Upper lobe of right lung (tissue), 1 donor: ENCODE measurements at regions not wholly inside any gene's neighbourhood (a gene's known extent, or its start where the extent isn't known, plus 50 kb on each side); places are given as distances from the start of the nearest gene placed in this dataset.

Source experiments
- ATAC-seq: fragments of 200-7000 bp; cut with Tn5 transposase; one replicate; pipeline ENCODE4 v1.9.1; 2020; ENCODE audit warnings: mild to moderate bottlenecking, moderate library complexity
- DNase-seq: peaks from one replicate; pipeline ENCODE4 v3.0.0-alpha.2; 2020
- H3K27ac ChIP-seq: fragments of 200-600 bp; one replicate; pipeline ENCODE4 v1.8.0; 2022
- H3K27me3 ChIP-seq: fragments of 200-600 bp; one replicate; pipeline ENCODE4 v1.8.0; 2022; ENCODE audit warnings: mild to moderate bottlenecking
- H3K36me3 ChIP-seq: fragments of 200-600 bp; one replicate; pipeline ENCODE4 v1.8.0; 2022
- H3K4me1 ChIP-seq: fragments of 200-600 bp; one replicate; pipeline ENCODE4 v1.8.0; 2022
- H3K4me3 ChIP-seq: fragments of 200-600 bp; one replicate; pipeline ENCODE4 v1.8.0; 2022; ENCODE audit warnings: mild to moderate bottlenecking
- H3K9me3 ChIP-seq: fragments of 200-600 bp; one replicate; pipeline ENCODE4 v1.8.0; 2022
- CTCF ChIP-seq: fragments of 200-600 bp; IDR thresholded peaks from one replicate; pipeline ENCODE4 v1.8.0; 2022; ENCODE audit warnings: antibody characterized with exemption
- intact Hi-C: fragments of 100-400 bp; cut with DNase I; formaldehyde crosslinking; loops from one replicate; pipeline ENCODE4 v1.11.0; 2022
- donor health status: DM: no; HTN: yes; CAD: no; lungs with severe emphysema.

- intact Hi-C loops, result no loop called here
- ATAC-seq, result no peak
These were observed 246.5 kb downstream of the RPLP1 start for GRCh38 chr15:69699096-69699495.

GRCh38 chr15:69700380-69700779 lies 247.8 kb downstream of the RPLP1 start:
- intact Hi-C loops, result no loop called here
- no peak for DNase-seq
- H3K27me3 ChIP-seq, result no peaks in the 10 kb centered on the region
- ATAC-seq, result no peak
- H3K4me3 ChIP-seq, result no peak overlapping the region
- H3K9me3 ChIP-seq, result no peaks in the 10 kb centered on the region
- H3K36me3 ChIP-seq, result no peaks in the 10 kb centered on the region
- TF ChIP-seq CTCF, result no peak
- no peak overlapping the region for H3K27ac ChIP-seq
- no peaks in the 10 kb centered on the region for H3K4me1 ChIP-seq

More at GRCh38 chr15:69699096-69699495, 246.5 kb downstream of the RPLP1 start:
- Histone ChIP-seq H3K36me3 (no peaks in the 10 kb centered on the region), H3K9me3 (no peaks in the 10 kb centered on the region), H3K27me3 (no peaks in the 10 kb centered on the region), H3K4me3 (no peak overlapping the region), H3K4me1 (no peaks in the 10 kb centered on the region), H3K27ac (no peak overlapping the region)
- no peak for DNase-seq
- TF ChIP-seq CTCF, result no peak

- no peaks in the 10 kb centered on the region for H3K9me3 ChIP-seq
- H3K27me3 ChIP-seq, result no peaks in the 10 kb centered on the region
- no peak for ATAC-seq
- H3K36me3 ChIP-seq, result no peaks in the 10 kb centered on the region
- no peaks in the 10 kb centered on the region for H3K4me1 ChIP-seq
- no peak for TF ChIP-seq CTCF
- intact Hi-C loops, result no loop called here
- H3K4me3 ChIP-seq, result no peak overlapping the region
- no peak overlapping the region for H3K27ac ChIP-seq
- no peak for DNase-seq
These were observed 248.6 kb downstream of the RPLP1 start for GRCh38 chr15:69701198-69701597.

GRCh38 chr15:69703532-69704187 lies 251.0 kb downstream of the RPLP1 start:
- no peaks in the 10 kb centered on the region for H3K9me3 ChIP-seq
- H3K27me3 ChIP-seq, result no peaks in the 10 kb centered on the region
- DNase-seq (no peak), ATAC-seq (no peak)
- intact Hi-C loops, result no loop called here
- H3K27ac ChIP-seq, result no peak overlapping the region
- H3K4me1 ChIP-seq, result no peaks in the 10 kb centered on the region
- no peak for TF ChIP-seq CTCF
- H3K36me3 ChIP-seq, result no peaks in the 10 kb centered on the region
- H3K4me3 ChIP-seq, result no peak overlapping the region

GRCh38 chr15:69704229-69704628 lies 251.6 kb downstream of the RPLP1 start:
- H3K9me3 ChIP-seq, result no peaks in the 10 kb centered on the region
- DNase-seq (no peak), ATAC-seq (no peak)
- H3K4me1 ChIP-seq, result no peaks in the 10 kb centered on the region
- no peak overlapping the region for H3K27ac ChIP-seq
- H3K4me3 ChIP-seq, result no peak overlapping the region
- intact Hi-C loops, result no loop called here
- no peaks in the 10 kb centered on the region for H3K27me3 ChIP-seq
- H3K36me3 ChIP-seq, result no peaks in the 10 kb centered on the region
- no peak for TF ChIP-seq CTCF

DNA sequence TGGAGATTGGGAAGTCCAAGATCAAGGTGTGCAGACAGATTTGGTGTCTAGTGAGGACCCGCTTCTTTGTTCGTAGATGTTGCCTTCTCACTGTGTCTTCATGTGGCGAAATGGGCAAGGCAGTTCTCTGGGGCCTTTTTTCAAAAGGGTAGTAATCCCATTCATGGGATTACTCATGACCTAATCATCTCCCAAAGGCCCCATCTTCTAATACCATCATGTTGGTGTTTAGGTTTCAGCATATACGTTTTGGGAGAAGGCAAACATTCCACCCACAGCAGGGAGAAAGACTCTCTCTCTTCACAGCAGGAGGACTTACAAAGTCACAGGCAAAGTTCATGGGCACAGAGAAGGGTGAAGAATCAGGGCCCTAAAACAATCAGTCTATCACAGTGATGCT lies 252.1 kb downstream of the RPLP1 start:
- no peak overlapping the region for H3K27ac ChIP-seq
- no peak for DNase-seq
- no peak for TF ChIP-seq CTCF
- no peak for ATAC-seq
- no peaks in the 10 kb centered on the region for H3K27me3 ChIP-seq
- no peaks in the 10 kb centered on the region for H3K4me1 ChIP-seq
- no peaks in the 10 kb centered on the region for H3K36me3 ChIP-seq
- H3K9me3 ChIP-seq, result no peaks in the 10 kb centered on the region
- intact Hi-C loops, result no loop called here
- no peak overlapping the region for H3K4me3 ChIP-seq
